ENCODE measurements at regions not wholly inside any gene's neighbourhood (a gene's known extent, or its start where the extent isn't known, plus 50 kb on each side); places are given as distances from the start of the nearest gene placed in this dataset.

- no peak for DNase-seq (ENCODE audit: low spot score)
Measured at GRCh38 chr9:90419221-90419851, 223.3 kb downstream of the DIRAS2 start.

GRCh38 chr9:90420211-90420610 lies 222.4 kb downstream of the DIRAS2 start:
- no peak for DNase-seq (ENCODE audit: low spot score)

GRCh38 chr9:90420768-90421513 lies 221.7 kb downstream of the DIRAS2 start:
- no peak for DNase-seq (ENCODE audit: low spot score)

- DNase-seq (ENCODE audit: low spot score) = no peak
Measured at GRCh38 chr9:90421786-90422185, 220.8 kb downstream of the DIRAS2 start.

- DNase-seq (ENCODE audit: low spot score) = no peak
Measured at GRCh38 chr9:90423661-90424193, 218.9 kb downstream of the DIRAS2 start.

- DNase-seq (ENCODE audit: low spot score) = no peak
Measured at GRCh38 chr9:90428517-90428916, 214.1 kb downstream of the DIRAS2 start.

- no peak for DNase-seq (ENCODE audit: low spot score)
Measured at GRCh38 chr9:90432951-90433350, 209.7 kb downstream of the DIRAS2 start.

- no peak for DNase-seq (ENCODE audit: low spot score)
Measured at GRCh38 chr9:90433398-90433941, 209.2 kb downstream of the DIRAS2 start.

GRCh38 chr9:90441814-90442213 lies 200.8 kb downstream of the DIRAS2 start:
- DNase-seq (ENCODE audit: low spot score) = no peak

GRCh38 chr9:90442723-90443122 lies 199.9 kb downstream of the DIRAS2 start:
- DNase-seq (ENCODE audit: low spot score) = no peak

- no peak for DNase-seq (ENCODE audit: low spot score)
Measured at GRCh38 chr9:90444609-90445204, 197.9 kb downstream of the DIRAS2 start.

- DNase-seq (ENCODE audit: low spot score) = no peak
Measured at GRCh38 chr9:90445391-90445790, 197.2 kb downstream of the DIRAS2 start.

- DNase-seq (ENCODE audit: low spot score) = no peak
Measured at GRCh38 chr9:90446200-90446948, 196.2 kb downstream of the DIRAS2 start.

- no peak for DNase-seq (ENCODE audit: low spot score)
Measured at GRCh38 chr9:90447773-90448172, 194.9 kb downstream of the DIRAS2 start.

GRCh38 chr9:90449213-90449925 lies 193.3 kb downstream of the DIRAS2 start:
- DNase-seq (ENCODE audit: low spot score) = no peak

GRCh38 chr9:90451804-90452203 lies 190.8 kb downstream of the DIRAS2 start:
- no peak for DNase-seq (ENCODE audit: low spot score)

GRCh38 chr9:90455316-90455715 lies 187.3 kb downstream of the DIRAS2 start:
- DNase-seq (ENCODE audit: low spot score) = no peak

- DNase-seq (ENCODE audit: low spot score) = no peak
Measured at GRCh38 chr9:90457386-90458190, 185.0 kb downstream of the DIRAS2 start.

GRCh38 chr9:90458485-90458884 lies 184.1 kb downstream of the DIRAS2 start:
- no peak for DNase-seq (ENCODE audit: low spot score)

GRCh38 chr9:90459321-90459720 lies 183.3 kb downstream of the DIRAS2 start:
- DNase-seq (ENCODE audit: low spot score) = no peak

GRCh38 chr9:90460220-90460619 lies 182.4 kb downstream of the DIRAS2 start:
- no peak for DNase-seq (ENCODE audit: low spot score)

Measured in D341Med (cell line).